Left lobe of liver (tissue), 2 donors: ENCODE measurements at regions not wholly inside any gene's neighbourhood (a gene's known extent, or its start where the extent isn't known, plus 50 kb on each side); places are given as distances from the start of the nearest gene placed in this dataset.
A peak's percentile ranks its signal among the peaks of the same experiment; 100 is the strongest.
"Not testable (repeated sequence)": the region's sequence is repeated elsewhere in the genome, so short reads cannot be mapped to it uniquely, and the experiment has no call there.

Experiments used
- ATAC-seq: fragments of 200-7000 bp; cut with Tn5 transposase; one replicate; pipeline ENCODE4 v1.9.1; 2020; ENCODE audit warnings: mild to moderate bottlenecking, moderate library complexity
- DNase-seq: peaks from one replicate; pipeline ENCODE4 v3.0.0-alpha.2; 2020; ENCODE audit warnings: low spot score
- donor health status: DM: no; HTN: no; CAD: no; lungs with moderate emphysema.
- donor health status: DM: no; HTN: yes; CAD: no.

GRCh38 chr14:97129639-97130038 is 332.5 kb downstream of the VRK1 start:
- DNase-seq = no peak
- ATAC-seq = no peak

GRCh38 chr14:97135847-97136246 is 338.7 kb downstream of the VRK1 start:
- DNase-seq, ATAC-seq: not testable (repeated sequence)

GRCh38 chr14:97137705-97138104 is 340.5 kb downstream of the VRK1 start:
- DNase-seq (no peak), ATAC-seq (no peak)

DNA sequence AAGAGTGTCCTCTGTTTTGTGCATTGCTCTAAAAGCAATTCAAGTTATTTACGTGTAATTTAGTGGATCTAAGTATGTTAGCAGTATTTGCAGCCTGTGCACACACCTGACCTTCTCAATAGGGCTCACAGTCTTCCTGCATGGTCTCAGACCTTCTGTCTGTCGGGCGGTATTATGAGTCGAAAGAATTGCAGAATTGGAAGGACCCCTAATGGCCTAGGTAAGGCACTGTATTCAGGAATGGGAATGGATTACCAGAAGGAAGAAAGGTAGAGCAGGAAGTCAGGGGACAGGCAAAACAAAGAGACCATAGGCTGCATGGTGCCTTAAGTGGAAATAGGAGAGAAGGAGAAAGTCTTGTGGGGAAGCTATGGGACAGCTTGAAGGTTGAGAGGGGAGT is 341.6 kb downstream of the VRK1 start:
- DNase-seq (no peak), ATAC-seq (no peak)

DNA sequence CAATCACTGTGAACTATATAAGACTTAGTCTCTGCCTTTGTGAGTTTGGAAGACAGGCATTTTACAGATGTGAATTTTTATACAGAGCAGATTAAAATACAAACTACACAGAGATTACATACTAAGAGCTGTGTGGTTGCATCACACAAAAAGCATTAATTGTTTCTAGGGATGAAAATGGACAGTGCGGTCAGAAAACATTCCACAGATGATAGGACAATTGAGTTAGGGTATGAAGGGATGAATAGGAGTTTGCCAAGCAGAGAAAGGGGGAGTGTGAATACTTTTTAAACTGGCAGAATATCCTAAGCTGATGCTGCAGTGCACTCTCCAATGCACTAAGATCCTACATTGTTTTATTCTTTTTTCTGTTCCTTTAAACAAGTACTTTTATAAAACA is 345.8 kb downstream of the VRK1 start:
- ATAC-seq (no peak), DNase-seq (no peak)

DNA sequence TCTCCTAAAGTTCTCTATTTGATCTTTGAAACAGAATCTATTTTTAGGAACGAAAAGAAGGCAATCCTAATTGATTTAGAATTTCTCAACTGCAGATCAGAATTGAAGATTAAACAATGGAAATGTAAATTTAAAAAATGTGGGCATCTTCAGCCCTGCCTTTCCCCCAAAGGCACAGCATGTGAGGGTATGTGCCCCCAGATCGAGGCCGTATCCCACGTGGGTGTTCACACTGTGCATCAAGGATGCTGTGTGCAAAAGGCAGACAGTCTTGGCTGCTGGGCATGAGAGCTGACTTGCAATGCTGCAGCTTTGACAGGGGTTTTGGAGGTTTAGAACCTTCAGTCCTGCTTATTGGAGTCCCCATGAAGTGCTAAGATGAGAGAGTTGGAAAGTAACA is 346.3 kb downstream of the VRK1 start:
- no peak for DNase-seq
- no peak for ATAC-seq

DNA sequence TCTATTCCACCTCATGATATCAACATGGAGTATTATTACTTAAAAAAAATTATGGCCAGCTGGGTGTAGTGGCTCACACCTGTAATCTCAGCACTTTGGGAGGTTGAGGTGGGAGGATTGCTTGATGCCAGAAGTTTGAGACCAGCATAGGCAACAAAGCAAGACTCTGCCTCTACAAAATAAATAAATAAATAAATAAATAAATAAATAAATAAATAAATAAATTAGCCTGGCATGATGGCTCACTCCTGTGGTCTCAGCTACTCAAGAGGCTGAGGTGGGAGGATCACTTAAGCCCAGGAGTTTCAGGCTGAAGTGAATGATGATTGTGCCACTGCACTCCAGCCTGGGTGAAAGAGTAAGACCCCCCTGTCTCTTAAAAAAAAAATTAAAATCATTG is 350.8 kb downstream of the VRK1 start:
- DNase-seq, ATAC-seq: not testable (repeated sequence)

- ATAC-seq (no peak), DNase-seq (no peak)
These were observed 352.6 kb downstream of the VRK1 start for GRCh38 chr14:97149775-97150174.

GRCh38 chr14:97153527-97153926 is 356.3 kb downstream of the VRK1 start:
- no peak for ATAC-seq
- no peak for DNase-seq

DNA sequence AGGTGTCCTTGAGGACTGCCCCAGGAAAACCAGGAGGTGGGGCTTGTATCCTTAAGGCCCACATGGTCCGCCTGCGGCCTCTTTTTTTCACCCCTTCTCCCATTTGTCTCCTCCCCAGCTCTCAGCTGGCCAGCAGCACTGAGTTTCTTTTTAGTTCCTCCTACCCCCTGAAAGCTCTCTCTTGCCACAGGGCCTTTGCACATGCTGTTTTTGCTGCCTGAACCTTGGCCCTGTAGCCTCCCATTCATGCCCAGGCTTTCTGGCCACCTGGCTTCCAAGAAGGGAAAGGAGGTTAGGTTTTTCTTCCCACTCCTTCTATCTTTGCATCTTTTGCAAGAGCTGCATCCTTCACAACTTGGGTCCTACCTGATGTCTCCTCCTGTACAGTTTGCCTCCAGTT is 358.1 kb downstream of the VRK1 start:
- DNase-seq (no peak), ATAC-seq (no peak)

DNA sequence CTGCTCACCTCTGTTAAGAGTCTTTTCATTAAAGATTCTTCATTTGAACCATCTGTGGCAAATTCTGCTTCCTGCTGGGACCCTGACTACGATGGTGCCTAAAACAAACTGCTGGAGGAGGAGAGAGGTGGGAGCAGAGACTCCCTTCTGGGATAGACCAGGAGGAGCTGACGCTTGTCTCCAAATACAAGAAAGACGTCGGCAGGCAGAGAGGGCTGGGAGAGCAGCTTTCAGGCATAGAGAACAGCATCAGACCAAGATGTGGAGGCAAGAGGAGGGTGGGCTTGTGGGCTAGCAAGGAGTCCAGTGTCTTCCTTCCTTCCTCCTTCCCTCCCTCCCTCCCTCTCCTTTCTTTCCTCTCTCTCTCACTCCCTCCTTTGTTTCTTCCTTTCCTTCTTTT is 358.6 kb downstream of the VRK1 start:
- no peak for ATAC-seq
- DNase-seq = no peak

DNA sequence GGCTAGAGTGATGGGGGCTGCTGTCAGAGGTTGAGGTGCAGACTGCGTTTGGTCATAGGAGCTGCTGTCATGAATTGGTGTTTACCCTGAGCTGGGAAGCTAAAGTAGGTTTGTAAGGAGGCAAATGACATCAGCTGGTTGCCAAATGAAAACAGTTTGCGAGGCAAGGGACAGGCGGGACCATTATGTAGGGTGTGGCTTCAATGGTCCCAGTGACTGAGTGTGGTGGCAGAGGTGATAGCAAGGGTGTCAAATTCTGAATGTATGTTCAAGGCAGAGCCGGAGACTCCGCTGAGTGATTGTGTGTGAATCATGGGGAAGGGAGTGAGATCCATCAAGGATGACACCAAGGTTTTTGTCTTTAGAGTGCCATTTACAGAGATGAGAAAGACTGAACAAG is 359.5 kb downstream of the VRK1 start:
- DNase-seq = no peak
- no peak for ATAC-seq

- ATAC-seq (no peak), DNase-seq (no peak)
These were observed 360.9 kb downstream of the VRK1 start for GRCh38 chr14:97158102-97158501.

DNA sequence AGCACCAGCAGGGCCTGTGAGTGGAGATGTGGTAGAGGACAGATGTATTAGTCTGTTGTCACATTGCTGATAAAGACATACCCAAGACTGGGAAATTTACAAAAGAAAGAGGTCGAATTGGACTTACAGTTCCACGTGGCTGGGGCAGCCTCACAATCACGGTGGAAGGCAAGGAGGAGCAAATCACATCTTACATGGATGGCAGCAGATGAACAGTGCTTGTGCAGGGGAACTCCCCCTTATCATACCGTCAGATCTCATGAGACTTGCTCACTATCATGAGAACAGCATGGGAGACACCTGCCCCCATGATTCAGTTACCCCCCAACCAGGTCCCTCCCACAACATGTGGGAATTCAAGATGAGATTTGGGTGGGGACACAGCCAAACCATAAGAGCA is 361.9 kb downstream of the VRK1 start:
- no peak for DNase-seq
- ATAC-seq = no peak

DNA sequence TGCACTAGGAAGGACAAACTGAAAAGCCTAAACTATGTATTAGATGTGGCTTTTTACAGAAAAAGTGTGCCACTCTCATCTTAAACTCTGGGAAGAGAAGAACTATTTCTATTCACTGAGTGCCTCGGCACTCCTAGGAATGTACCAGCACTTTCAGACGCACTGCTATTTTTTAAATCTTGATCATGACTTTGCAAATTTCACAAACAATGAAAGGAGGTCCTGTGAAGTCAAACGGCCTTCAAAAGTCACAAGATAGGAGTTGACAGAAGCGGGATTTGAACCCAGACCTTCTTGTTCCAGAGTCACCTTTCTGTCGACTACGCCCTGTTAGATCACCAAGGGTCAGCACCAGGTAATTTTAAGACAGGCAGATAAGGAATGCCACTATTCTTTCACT is 365.4 kb downstream of the VRK1 start:
- ATAC-seq (no peak), DNase-seq (no peak)

DNA sequence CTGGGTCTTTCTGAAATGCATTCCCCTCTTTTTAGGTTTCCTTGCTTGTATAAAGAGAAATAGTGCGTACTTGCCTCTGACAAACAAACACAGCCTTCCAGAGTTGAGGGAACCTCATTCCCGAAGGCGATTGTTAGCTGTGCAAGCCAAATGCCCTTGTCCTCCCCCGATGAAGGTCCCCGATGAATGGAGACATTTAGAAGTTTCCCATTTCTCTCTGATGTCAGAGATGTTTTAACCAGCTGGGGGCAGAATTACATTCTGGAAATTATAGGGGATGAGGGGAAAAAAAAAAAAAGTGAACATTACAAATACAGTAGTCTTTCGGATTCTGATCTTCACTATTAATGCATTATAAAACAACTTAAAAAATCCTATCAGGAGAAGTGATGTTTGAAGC is 366.8 kb downstream of the VRK1 start:
- no peak for DNase-seq

GRCh38 chr14:97166497-97166896 is 369.3 kb downstream of the VRK1 start:
- DNase-seq (no peak), ATAC-seq (no peak)

More for the DNA sequence above, 366.8 kb downstream of the VRK1 start:
- ATAC-seq = no peak

GRCh38 chr14:97167577-97167976 is 370.4 kb downstream of the VRK1 start:
- not testable (repeated sequence) for DNase-seq, ATAC-seq

DNA sequence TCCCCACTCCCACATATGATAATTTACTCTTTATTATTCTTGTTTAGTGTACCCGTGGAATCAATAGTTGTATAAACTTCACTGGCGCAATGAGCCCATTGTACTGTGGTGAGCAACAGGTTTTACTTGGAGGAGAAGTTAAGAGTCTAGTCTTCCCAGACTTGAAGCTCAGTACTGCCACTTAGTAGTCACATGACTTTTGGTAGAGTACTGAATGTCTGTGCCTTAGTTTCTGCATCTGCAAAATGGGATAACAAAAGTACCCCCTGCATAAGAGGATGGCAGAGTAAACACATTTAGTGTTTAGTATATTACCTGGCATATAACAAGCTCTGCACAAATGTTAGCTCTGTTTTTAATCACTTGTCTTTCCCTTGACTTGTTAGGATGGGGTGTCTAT is 375.5 kb downstream of the VRK1 start:
- ATAC-seq (no peak), DNase-seq (no peak)

DNA sequence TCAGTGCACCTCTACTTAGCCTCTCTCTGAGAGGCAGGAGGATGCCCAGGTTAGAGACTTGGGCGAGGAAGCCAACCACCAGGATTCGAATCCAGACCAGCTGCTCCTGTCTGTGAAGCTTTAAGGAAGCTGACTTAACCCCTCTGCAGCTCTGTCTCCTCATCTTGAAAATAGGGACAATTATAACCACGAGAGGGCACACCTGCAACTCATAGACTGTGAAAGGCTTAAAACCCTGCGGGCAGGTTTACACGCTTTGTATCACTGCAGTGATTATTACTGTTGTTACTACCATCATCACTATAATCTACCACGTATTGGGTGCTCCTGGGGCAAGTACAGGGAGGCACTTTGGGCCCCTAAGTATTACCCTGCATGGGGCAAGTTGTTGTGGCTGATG is 379.8 kb downstream of the VRK1 start:
- peak; percentile 58 for ATAC-seq
- DNase-seq = no peak

- DNase-seq (no peak), ATAC-seq (no peak)
These were observed 380.5 kb downstream of the VRK1 start for GRCh38 chr14:97177635-97178034.

DNA sequence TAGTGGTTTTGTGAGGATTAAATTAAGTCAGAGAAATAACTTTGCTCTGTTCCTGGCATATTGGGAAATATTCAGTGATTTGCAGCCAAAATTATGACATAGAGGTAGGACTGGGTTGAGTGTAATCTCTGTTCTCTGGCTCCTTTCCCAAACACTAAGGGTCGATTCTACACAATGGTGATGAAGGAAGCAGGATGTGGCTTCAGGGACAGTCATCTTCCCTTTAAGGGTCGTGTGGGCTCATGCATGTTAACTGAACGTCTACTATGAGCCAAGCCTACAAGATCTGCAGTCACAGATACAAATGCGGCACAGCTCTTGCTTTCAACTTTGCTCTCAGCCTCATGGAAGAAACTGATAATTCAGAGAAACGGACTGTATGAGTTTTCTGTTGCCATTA is 381.6 kb downstream of the VRK1 start:
- ATAC-seq (no peak), DNase-seq (no peak)

- ATAC-seq (no peak), DNase-seq (no peak)
These were observed 382.4 kb downstream of the VRK1 start for GRCh38 chr14:97179573-97179972.
